ENCODE measurements at regions not wholly inside any gene's neighbourhood (a gene's known extent, or its start where the extent isn't known, plus 50 kb on each side); places are given as distances from the start of the nearest gene placed in this dataset.

DNA sequence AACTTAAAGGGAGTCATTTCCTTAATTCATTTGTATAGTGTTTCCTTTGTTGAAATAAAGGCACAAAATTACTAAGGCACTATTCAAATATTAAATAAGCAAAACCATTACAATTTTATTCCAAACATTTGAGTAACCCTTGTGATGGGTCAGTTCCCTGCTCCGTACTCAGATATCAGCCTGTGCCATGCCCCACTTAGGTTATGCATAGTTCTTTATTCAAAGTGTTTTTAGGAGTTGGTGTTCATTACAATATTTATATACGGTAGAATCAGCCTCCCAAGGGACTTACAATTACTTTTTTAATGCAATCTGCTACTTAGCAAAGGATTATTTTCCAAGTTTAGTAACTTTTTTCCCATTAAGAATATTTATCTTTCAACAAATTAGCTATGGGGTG, 119.3 kb upstream of the SEMA3D start:
- Histone ChIP-seq H3K79me2 (ENCODE audit: control insufficient read depth, insufficient read depth, low read length) (no peaks in the 10 kb centered on the region), H3K4me2 (ENCODE audit: extremely low read depth, insufficient read depth, low read length) (no peak overlapping the region), H3K4me1 (ENCODE audit: control insufficient read depth, extremely low read depth, insufficient read depth, low read length) (no peaks in the 10 kb centered on the region), H3K27ac (ENCODE audit: insufficient read depth, low read length) (no peak overlapping the region), H3K4me3 (replicated peaks in 1 of 4; ENCODE audit: control extremely low read depth in 1 of 4, insufficient read depth in 1 of 4, low read depth in 3 of 4, low read length in 4 of 4) (no peak overlapping the region), H3K27me3 (ENCODE audit: control insufficient read depth, insufficient read depth, low read length) (no peaks in the 10 kb centered on the region), H3K9ac (ENCODE audit: insufficient read depth, low read length) (no peak overlapping the region), H3K9me3 (ENCODE audit: control insufficient read depth, insufficient read depth, low read depth, low read length) (no peaks in the 10 kb centered on the region), H4K20me1 (ENCODE audit: control insufficient read depth, extremely low read depth, insufficient read depth, low read length) (no peaks in the 10 kb centered on the region), H3K36me3 (ENCODE audit: control insufficient read depth, insufficient read depth, low read length) (no peaks in the 10 kb centered on the region), H2AFZ (ENCODE audit: low read length) (no peak overlapping the region)
- TF ChIP-seq, protein P1, sequence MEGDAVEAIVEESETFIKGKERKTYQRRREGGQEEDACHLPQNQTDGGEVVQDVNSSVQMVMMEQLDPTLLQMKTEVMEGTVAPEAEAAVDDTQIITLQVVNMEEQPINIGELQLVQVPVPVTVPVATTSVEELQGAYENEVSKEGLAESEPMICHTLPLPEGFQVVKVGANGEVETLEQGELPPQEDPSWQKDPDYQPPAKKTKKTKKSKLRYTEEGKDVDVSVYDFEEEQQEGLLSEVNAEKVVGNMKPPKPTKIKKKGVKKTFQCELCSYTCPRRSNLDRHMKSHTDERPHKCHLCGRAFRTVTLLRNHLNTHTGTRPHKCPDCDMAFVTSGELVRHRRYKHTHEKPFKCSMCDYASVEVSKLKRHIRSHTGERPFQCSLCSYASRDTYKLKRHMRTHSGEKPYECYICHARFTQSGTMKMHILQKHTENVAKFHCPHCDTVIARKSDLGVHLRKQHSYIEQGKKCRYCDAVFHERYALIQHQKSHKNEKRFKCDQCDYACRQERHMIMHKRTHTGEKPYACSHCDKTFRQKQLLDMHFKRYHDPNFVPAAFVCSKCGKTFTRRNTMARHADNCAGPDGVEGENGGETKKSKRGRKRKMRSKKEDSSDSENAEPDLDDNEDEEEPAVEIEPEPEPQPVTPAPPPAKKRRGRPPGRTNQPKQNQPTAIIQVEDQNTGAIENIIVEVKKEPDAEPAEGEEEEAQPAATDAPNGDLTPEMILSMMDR (conservative IDR thresholded peaks at IDR 0.05 in 1 of 2, IDR thresholded peaks at IDR 0.05 in 1 of 2; ENCODE audit: low read depth in 1 of 2, low read length in 2 of 2) = no peak
- no peak for TF ChIP-seq EZH2 (IDR thresholded peaks at IDR 0.05; ENCODE audit: low read length, missing control alignments)
- no peak for DNase-seq (ENCODE audit: low read depth in 2 of 2)

DNA sequence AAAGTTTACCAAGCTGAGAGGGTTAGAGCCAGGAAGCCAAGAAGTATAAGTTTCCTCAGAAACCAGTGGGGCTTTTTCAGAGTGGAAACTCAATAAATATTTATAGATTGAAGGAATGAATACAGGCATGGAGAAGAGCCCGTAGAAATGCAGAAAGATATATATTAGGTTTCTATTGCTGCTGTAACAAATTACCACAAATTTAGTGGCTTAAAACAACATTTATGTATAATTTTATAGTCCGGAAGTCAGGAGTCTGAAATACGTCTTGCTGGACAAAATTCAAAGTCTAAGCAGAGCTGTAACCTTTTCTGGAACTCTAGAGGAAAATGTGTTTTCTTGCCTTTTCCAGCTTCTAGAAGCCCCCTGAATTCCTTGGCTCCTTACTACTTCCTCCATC, 107.3 kb upstream of the SEMA3D start:
- DNase-seq (ENCODE audit: low read depth in 2 of 2) = no peak
- Histone ChIP-seq H3K9ac (ENCODE audit: insufficient read depth, low read length) (no peak overlapping the region), H3K9me3 (ENCODE audit: control insufficient read depth, insufficient read depth, low read depth, low read length) (no peaks in the 10 kb centered on the region), H3K4me1 (ENCODE audit: control insufficient read depth, extremely low read depth, insufficient read depth, low read length) (no peaks in the 10 kb centered on the region), H2AFZ (ENCODE audit: low read length) (no peak overlapping the region), H3K4me2 (ENCODE audit: extremely low read depth, insufficient read depth, low read length) (no peak overlapping the region), H3K4me3 (replicated peaks in 1 of 4; ENCODE audit: control extremely low read depth in 1 of 4, insufficient read depth in 1 of 4, low read depth in 3 of 4, low read length in 4 of 4) (no peak overlapping the region), H4K20me1 (ENCODE audit: control insufficient read depth, extremely low read depth, insufficient read depth, low read length) (no peaks in the 10 kb centered on the region), H3K27ac (ENCODE audit: insufficient read depth, low read length) (no peak overlapping the region), H3K27me3 (ENCODE audit: control insufficient read depth, insufficient read depth, low read length) (no peaks in the 10 kb centered on the region), H3K36me3 (ENCODE audit: control insufficient read depth, insufficient read depth, low read length) (no peaks in the 10 kb centered on the region), H3K79me2 (ENCODE audit: control insufficient read depth, insufficient read depth, low read length) (no peaks in the 10 kb centered on the region)
- TF ChIP-seq, protein P1 (conservative IDR thresholded peaks at IDR 0.05 in 1 of 2, IDR thresholded peaks at IDR 0.05 in 1 of 2; ENCODE audit: low read depth in 1 of 2, low read length in 2 of 2) = no peak
- no peak for TF ChIP-seq EZH2 (IDR thresholded peaks at IDR 0.05; ENCODE audit: low read length, missing control alignments)

DNA sequence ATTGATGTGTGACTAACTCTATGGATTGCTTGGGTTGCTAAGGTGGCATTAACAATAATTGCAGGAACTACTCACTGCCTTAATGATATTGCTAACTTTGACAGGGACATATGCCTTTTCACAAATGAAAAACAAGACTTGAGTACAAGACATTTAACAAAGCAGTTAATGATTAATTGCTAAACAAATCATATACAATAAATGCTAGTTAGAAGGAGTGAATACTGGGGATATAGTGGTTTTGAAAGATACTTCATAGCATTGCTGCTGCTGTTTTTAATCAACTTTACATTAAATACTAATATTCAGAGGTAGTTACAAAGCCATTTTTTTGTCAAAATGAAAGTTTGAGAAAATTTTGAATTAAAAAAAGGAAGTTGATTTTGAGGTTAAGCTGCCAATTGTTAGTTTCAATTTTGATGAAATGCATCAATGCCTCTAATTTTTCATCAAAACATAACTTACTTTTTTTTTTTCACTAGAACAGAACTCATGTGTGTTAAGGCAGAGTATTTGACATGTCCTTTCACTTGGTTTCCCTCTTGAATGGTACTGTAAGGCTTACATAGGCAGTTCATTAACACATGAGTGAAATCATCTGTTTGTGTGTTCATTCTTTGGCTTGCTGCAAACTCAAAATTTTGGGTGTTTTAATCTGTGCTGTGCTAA, 106.2 kb upstream of the SEMA3D start:
- DNase-seq (ENCODE audit: low read depth in 2 of 2) = no peak
- TF ChIP-seq, protein P1 (conservative IDR thresholded peaks at IDR 0.05 in 1 of 2, IDR thresholded peaks at IDR 0.05 in 1 of 2; ENCODE audit: low read depth in 1 of 2, low read length in 2 of 2) = no peak
- no peak for TF ChIP-seq EZH2 (IDR thresholded peaks at IDR 0.05; ENCODE audit: low read length, missing control alignments)
- H3K9ac ChIP-seq (ENCODE audit: insufficient read depth, low read length) = no peak overlapping the region
- H3K4me2 ChIP-seq (ENCODE audit: extremely low read depth, insufficient read depth, low read length) = no peak overlapping the region
- H2AFZ ChIP-seq (ENCODE audit: low read length) = no peak overlapping the region
- no peaks in the 10 kb centered on the region for H3K27me3 ChIP-seq (ENCODE audit: control insufficient read depth, insufficient read depth, low read length)
- no peak overlapping the region for H3K27ac ChIP-seq (ENCODE audit: insufficient read depth, low read length)
- no peaks in the 10 kb centered on the region for H4K20me1 ChIP-seq (ENCODE audit: control insufficient read depth, extremely low read depth, insufficient read depth, low read length)
- no peaks in the 10 kb centered on the region for H3K9me3 ChIP-seq (ENCODE audit: control insufficient read depth, insufficient read depth, low read depth, low read length)
- no peak overlapping the region for H3K4me3 ChIP-seq (replicated peaks in 1 of 4; ENCODE audit: control extremely low read depth in 1 of 4, insufficient read depth in 1 of 4, low read depth in 3 of 4, low read length in 4 of 4)
- H3K36me3 ChIP-seq (ENCODE audit: control insufficient read depth, insufficient read depth, low read length) = no peaks in the 10 kb centered on the region
- no peaks in the 10 kb centered on the region for H3K79me2 ChIP-seq (ENCODE audit: control insufficient read depth, insufficient read depth, low read length)
- H3K4me1 ChIP-seq (ENCODE audit: control insufficient read depth, extremely low read depth, insufficient read depth, low read length) = no peaks in the 10 kb centered on the region
